DMS53 (cell line): ENCODE measurements at regions not wholly inside any gene's neighbourhood (a gene's known extent, or its start where the extent isn't known, plus 50 kb on each side); places are given as distances from the start of the nearest gene placed in this dataset.
"Not testable (repeated sequence)": the region's sequence is repeated elsewhere in the genome, so short reads cannot be mapped to it uniquely, and the experiment has no call there.

Experiments
- DNase-seq: peaks from one replicate; lab custom pipeline; 2025; lab: John Stamatoyannopoulos, UW

GRCh38 chr12:107500307-107500706 lies 185.3 kb upstream of the PWP1 start:
- DNase-seq: no peak

- DNase-seq: no peak
Measured at GRCh38 chr12:107501681-107502080, 183.9 kb upstream of the PWP1 start.

- DNase-seq: no peak
Measured at GRCh38 chr12:107503129-107503855, 182.3 kb upstream of the PWP1 start.

- no peak for DNase-seq
Measured at GRCh38 chr12:107503887-107504885, 181.4 kb upstream of the PWP1 start.

GRCh38 chr12:107509421-107509820 lies 176.2 kb upstream of the PWP1 start:
- DNase-seq: no peak

GRCh38 chr12:107510211-107510610 lies 175.4 kb upstream of the PWP1 start:
- no peak for DNase-seq

GRCh38 chr12:107511292-107511691 lies 174.3 kb upstream of the PWP1 start:
- DNase-seq: no peak

GRCh38 chr12:107512391-107512790 lies 173.2 kb upstream of the PWP1 start:
- no peak for DNase-seq

GRCh38 chr12:107513184-107513583 lies 172.4 kb upstream of the PWP1 start:
- DNase-seq: no peak

- no peak for DNase-seq
Measured at GRCh38 chr12:107513636-107514400, 171.8 kb upstream of the PWP1 start.

GRCh38 chr12:107514887-107515445 lies 170.6 kb upstream of the PWP1 start:
- peak; percentile 43 for DNase-seq

- DNase-seq: peak; percentile 58
Measured at GRCh38 chr12:107515446-107515958, 170.1 kb upstream of the PWP1 start.

GRCh38 chr12:107517816-107518215 lies 167.8 kb upstream of the PWP1 start:
- not testable (repeated sequence) for DNase-seq

- DNase-seq: no peak
Measured at GRCh38 chr12:107518868-107519267, 166.7 kb upstream of the PWP1 start.

GRCh38 chr12:107519906-107520859 lies 165.4 kb upstream of the PWP1 start:
- no peak for DNase-seq

GRCh38 chr12:107521826-107522355 lies 163.7 kb upstream of the PWP1 start:
- DNase-seq: no peak

- DNase-seq: peak; percentile 28
Measured at GRCh38 chr12:107522692-107523477, 162.7 kb upstream of the PWP1 start.

- no peak for DNase-seq
Measured at GRCh38 chr12:107523775-107524535, 161.6 kb upstream of the PWP1 start.
